ENCODE measurements at regions not wholly inside any gene's neighbourhood (a gene's known extent, or its start where the extent isn't known, plus 50 kb on each side); places are given as distances from the start of the nearest gene placed in this dataset.

GRCh38 chr3:110272525-110272924 lies 799.1 kb upstream of the NECTIN3 start:
- TF ChIP-seq ZNF274 (IDR thresholded peaks at IDR 0.05; ENCODE audit: low read depth, low read length) (no peak), SUZ12 (IDR thresholded peaks at IDR 0.05; ENCODE audit: extremely low read depth, insufficient read depth, insufficient read length) (no peak), YY1 (IDR thresholded peaks at IDR 0.05; ENCODE audit: insufficient read depth, insufficient read length) (no peak)

Data from NT2/D1 (cell line).